GM23248 (cell line): ENCODE measurements at regions not wholly inside any gene's neighbourhood (a gene's known extent, or its start where the extent isn't known, plus 50 kb on each side); places are given as distances from the start of the nearest gene placed in this dataset.

ENCODE experiments used
- EZH2 ChIP-seq: fragments of 200-600 bp; sonication (generic); IDR thresholded peaks from 2 replicates; pipeline ENCODE4 v1.6.1; 2018; ENCODE audit warnings: antibody characterized with exemption, mild to moderate bottlenecking; ENCODE audit not compliant: insufficient read depth, poor library complexity, severe bottlenecking
- EZH2phosphoT487 ChIP-seq: fragments of 200-600 bp; sonication (generic); IDR thresholded peaks from 2 replicates; pipeline ENCODE4 v1.6.1; 2018; ENCODE audit warnings: antibody characterized with exemption, moderate library complexity, mild to moderate bottlenecking, low read depth; ENCODE audit not compliant: insufficient read depth

DNA sequence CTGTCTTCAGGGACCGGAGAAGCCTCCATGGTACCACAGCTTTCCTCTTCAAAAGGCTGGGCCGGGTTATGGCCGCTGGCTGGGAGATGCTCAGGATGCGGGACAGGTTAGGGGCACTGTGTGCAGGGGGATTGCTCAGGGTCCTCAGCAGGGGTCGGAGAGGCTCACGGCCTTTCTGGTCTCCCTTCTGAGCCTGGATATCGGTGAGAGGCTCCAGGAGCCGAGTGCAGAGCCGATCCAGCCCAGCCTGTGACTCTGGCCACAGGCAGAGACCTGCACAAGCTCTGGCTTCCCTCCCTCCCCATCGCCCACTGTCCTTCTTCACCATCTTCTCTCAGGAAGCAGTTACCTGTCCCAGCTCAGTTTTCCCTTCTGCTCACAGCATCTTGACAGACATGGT lies 306.0 kb downstream of the ZNF536 start:
- TF ChIP-seq EZH2 (no peak), EZH2phosphoT487 (no peak)
